IPS-20b (cell line): ENCODE measurements at regions not wholly inside any gene's neighbourhood (a gene's known extent, or its start where the extent isn't known, plus 50 kb on each side); places are given as distances from the start of the nearest gene placed in this dataset.
A peak's percentile ranks its signal among the peaks of the same experiment; 100 is the strongest.

ENCODE experiments used
- H3K27ac ChIP-seq: one replicate; pipeline ENCODE4 v1.5.1; 2013; ENCODE audit warnings: low read length
- H3K27me3 ChIP-seq: 2 replicates; pipeline ENCODE4 v1.6.1; 2013; ENCODE audit warnings: mild to moderate bottlenecking, low read length, inconsistent platforms; ENCODE audit not compliant: insufficient read depth
- H3K36me3 ChIP-seq: 2 replicates; pipeline ENCODE4 v1.6.1; 2013; ENCODE audit warnings: low read depth, mild to moderate bottlenecking, inconsistent platforms, low read length, moderate library complexity; ENCODE audit not compliant: insufficient read depth
- H3K4me1 ChIP-seq: 2 replicates; pipeline ENCODE4 v1.6.1; 2013; ENCODE audit warnings: mild to moderate bottlenecking, control low read depth, inconsistent platforms, low read length, moderate library complexity; ENCODE audit not compliant: insufficient read depth
- H3K4me3 ChIP-seq: 2 replicates; pipeline ENCODE4 v1.5.1; 2013; ENCODE audit warnings: mild to moderate bottlenecking, low read length, inconsistent platforms
- H3K9ac ChIP-seq: 2 replicates; pipeline ENCODE4 v1.6.1; 2013; ENCODE audit warnings: low read depth, mild to moderate bottlenecking, inconsistent platforms, low read length, moderate library complexity
- H3K9me3 ChIP-seq: 2 replicates; pipeline ENCODE4 v1.6.1; 2013; ENCODE audit warnings: mild to moderate bottlenecking, low read depth, low read length, inconsistent platforms; ENCODE audit not compliant: insufficient read depth

GRCh38 chr13:106102786-106103185, 432.7 kb downstream of the EFNB2 start:
- H3K4me1 ChIP-seq: peaks cover 51% of the 10 kb centered on the region
- no peaks in the 10 kb centered on the region for H3K36me3 ChIP-seq
- no peak overlapping the region for H3K4me3 ChIP-seq
- no peak overlapping the region for H3K27ac ChIP-seq
- H3K27me3 ChIP-seq: no peaks in the 10 kb centered on the region
- no peaks in the 10 kb centered on the region for H3K9me3 ChIP-seq
- no peak overlapping the region for H3K9ac ChIP-seq

- Histone ChIP-seq H3K27me3 (no peaks in the 10 kb centered on the region), H3K4me1 (peaks cover 45% of the 10 kb centered on the region), H3K36me3 (no peaks in the 10 kb centered on the region), H3K9me3 (no peaks in the 10 kb centered on the region), H3K9ac (peak overlapping the region; percentile 49; the same call in 1 of the 2 replicates), H3K4me3 (peak overlapping the region; percentile 39; the same call in 1 of the 2 replicates), H3K27ac (no peak overlapping the region)
These were observed 434.3 kb downstream of the EFNB2 start for GRCh38 chr13:106101201-106101600.

DNA sequence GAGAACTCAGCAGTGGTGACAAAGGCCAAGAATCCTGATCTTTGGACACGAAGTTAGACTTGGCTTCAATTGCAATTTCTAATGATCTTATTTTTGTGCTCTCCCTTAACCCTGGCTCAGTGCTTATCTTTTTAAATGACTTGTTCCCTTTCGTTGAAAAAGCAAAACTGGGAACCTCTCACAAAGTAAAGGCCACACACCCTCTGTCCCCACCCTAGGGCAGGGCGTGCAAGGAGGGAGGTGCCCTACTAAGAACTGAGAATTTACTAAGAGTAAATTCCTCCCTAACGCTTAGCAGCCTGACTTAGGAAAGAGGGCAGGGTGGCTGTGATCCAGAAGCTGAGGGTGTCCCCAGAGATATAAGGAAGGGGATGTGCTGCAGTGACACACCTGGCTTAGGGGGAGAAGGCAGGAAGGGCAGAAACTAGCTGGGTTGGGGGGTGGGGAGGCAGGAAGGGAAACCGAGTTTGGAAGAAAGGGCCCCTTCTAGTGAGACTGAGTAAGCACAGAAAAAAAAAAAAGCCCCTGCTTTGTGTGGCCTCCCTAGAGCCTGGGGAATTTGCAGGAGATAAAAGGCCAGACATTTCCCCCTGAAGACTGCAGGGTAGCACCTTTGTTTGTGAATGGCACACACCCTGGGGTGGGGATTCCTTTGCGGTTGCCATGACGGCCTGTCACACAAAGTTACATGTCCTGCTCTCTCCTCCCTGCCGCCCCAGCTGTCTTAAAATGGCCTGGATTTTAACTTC, 435.1 kb downstream of the EFNB2 start:
- Histone ChIP-seq H3K27ac (peak overlapping the region; percentile 49), H3K27me3 (no peaks in the 10 kb centered on the region), H3K9ac (peak overlapping the region; percentile 49; the same call in 1 of the 2 replicates), H3K4me3 (peak overlapping the region; percentile 39; the same call in 1 of the 2 replicates), H3K36me3 (no peaks in the 10 kb centered on the region), H3K9me3 (no peaks in the 10 kb centered on the region), H3K4me1 (peaks cover 45% of the 10 kb centered on the region)

DNA sequence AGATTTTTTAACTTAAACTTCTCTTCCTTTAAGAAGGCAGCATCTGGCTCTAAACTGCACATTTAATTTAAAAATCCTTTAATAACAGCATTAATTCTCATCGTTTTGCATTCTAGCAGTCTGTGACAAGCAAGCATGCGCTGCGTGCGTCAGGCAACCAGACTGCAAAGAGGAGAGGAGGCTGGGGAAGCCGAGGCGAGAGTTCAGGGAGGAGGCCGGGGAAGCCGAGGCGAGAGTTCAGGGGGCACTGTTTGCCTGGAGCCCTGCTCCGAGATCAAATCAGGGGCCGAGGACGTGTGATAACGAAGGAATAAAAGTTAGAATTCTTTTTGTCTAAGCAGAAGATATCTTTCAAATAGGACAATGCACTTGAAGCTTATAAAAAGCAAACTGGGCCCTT, 435.7 kb downstream of the EFNB2 start:
- Histone ChIP-seq H3K4me1 (peaks cover 45% of the 10 kb centered on the region), H3K4me3 (no peak overlapping the region), H3K9me3 (no peaks in the 10 kb centered on the region), H3K36me3 (no peaks in the 10 kb centered on the region), H3K9ac (peak overlapping the region; percentile 32; the same call in 1 of the 2 replicates), H3K27me3 (no peaks in the 10 kb centered on the region), H3K27ac (peak overlapping the region; percentile 49)

DNA sequence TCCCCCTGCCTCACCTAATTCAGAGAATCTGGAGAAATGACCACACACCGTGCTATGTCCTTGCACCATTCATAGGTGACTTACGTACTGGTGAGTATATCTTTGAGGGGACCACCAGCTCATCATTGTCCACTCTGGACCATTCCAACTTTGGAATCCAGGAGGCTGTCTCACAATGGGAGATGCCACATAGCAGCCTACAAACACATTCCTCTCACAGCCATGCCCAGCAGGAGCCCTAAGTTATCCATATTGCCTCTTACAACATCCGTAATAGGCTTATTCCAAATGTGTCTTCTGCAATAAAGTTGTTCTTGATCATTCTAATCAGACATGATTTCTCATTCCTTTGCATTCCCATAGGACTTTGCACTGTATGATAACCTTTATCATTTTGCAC, 436.7 kb downstream of the EFNB2 start:
- H3K27ac ChIP-seq: no peak overlapping the region
- H3K9me3 ChIP-seq: no peaks in the 10 kb centered on the region
- H3K36me3 ChIP-seq: no peaks in the 10 kb centered on the region
- no peaks in the 10 kb centered on the region for H3K27me3 ChIP-seq
- H3K9ac ChIP-seq: no peak overlapping the region
- peaks cover 40% of the 10 kb centered on the region for H3K4me1 ChIP-seq
- H3K4me3 ChIP-seq: no peak overlapping the region

GRCh38 chr13:106096661-106097092, 438.8 kb downstream of the EFNB2 start:
- Histone ChIP-seq H3K9me3 (no peaks in the 10 kb centered on the region), H3K4me3 (no peak overlapping the region), H3K27ac (no peak overlapping the region), H3K4me1 (peaks cover 35% of the 10 kb centered on the region), H3K9ac (no peak overlapping the region), H3K27me3 (no peaks in the 10 kb centered on the region), H3K36me3 (no peaks in the 10 kb centered on the region)

DNA sequence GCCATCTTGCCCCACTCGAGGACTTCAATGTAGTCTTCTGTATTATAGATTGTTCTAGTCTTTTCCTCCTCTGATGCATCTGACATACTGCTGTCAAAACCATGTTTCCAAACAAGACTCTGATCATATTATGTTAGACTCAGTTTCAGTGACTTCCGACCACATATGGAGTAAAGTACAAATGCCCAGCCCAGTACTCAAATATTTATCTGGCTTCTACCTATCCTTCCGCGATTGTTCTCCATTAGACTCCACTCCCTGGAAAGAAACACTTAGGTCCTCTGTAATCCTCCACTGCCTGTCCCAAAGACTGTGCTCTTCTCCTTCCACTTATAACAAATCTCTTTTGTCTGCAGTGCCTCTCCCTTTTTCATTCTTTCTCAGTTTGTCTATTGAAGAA, 439.5 kb downstream of the EFNB2 start:
- Histone ChIP-seq H3K36me3 (no peaks in the 10 kb centered on the region), H3K9ac (no peak overlapping the region), H3K4me3 (no peak overlapping the region), H3K9me3 (no peaks in the 10 kb centered on the region), H3K4me1 (peaks cover 27% of the 10 kb centered on the region), H3K27me3 (no peaks in the 10 kb centered on the region), H3K27ac (no peak overlapping the region)

DNA sequence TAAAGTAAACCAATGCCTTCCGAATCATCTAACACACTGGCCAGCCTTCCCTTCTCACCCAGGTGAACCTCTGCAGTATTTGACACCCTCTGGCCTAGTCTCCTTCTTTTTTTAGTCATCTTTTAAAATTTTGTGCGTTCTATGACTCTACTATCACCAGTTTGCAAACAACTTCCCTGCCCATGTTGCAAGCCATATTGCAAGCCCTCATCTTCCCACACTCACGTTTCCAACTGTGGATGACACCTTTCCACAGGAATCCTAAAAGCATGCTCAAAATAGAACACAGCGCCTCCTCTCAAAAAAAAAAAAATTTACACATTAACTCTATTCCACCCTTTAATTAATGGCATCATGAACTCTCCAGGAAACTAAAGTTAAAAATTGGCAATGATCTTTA, 440.1 kb downstream of the EFNB2 start:
- H3K36me3 ChIP-seq: no peaks in the 10 kb centered on the region
- H3K4me1 ChIP-seq: peaks cover 25% of the 10 kb centered on the region
- no peak overlapping the region for H3K4me3 ChIP-seq
- H3K9ac ChIP-seq: no peak overlapping the region
- no peaks in the 10 kb centered on the region for H3K27me3 ChIP-seq
- H3K9me3 ChIP-seq: no peaks in the 10 kb centered on the region
- H3K27ac ChIP-seq: no peak overlapping the region

DNA sequence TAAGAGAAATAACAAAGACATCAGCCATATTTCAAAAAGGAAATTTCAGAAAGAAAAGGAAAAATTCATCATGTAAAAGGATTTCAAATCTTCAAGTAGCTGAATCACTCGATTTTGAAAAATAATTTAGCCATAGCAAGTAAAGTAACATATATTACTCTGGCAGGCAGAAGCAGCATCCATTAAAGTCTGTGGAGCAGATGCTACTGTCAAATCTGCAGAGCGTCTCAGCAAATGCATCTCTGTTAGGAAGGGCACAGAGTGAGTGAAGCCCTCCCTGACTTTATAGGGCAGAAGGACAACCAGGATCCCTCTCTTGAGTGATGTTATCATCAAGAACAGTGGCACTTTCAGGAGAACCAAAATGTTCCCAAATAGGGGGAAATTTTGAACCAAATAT, 445.5 kb downstream of the EFNB2 start:
- Histone ChIP-seq H3K9ac (no peak overlapping the region), H3K9me3 (no peaks in the 10 kb centered on the region), H3K4me3 (no peak overlapping the region), H3K27ac (no peak overlapping the region), H3K27me3 (no peaks in the 10 kb centered on the region), H3K4me1 (no peaks in the 10 kb centered on the region), H3K36me3 (no peaks in the 10 kb centered on the region)

- H3K27ac ChIP-seq: no peak overlapping the region
- H3K9me3 ChIP-seq: no peaks in the 10 kb centered on the region
These were observed 446.0 kb downstream of the EFNB2 start for GRCh38 chr13:106089261-106089980.

GRCh38 chr13:106088085-106088484, 447.4 kb downstream of the EFNB2 start:
- Histone ChIP-seq H3K27ac (no peak overlapping the region), H3K9me3 (no peaks in the 10 kb centered on the region), H3K4me1 (no peaks in the 10 kb centered on the region; the same call in 1 of the 2 replicates), H3K4me3 (no peak overlapping the region), H3K36me3 (no peaks in the 10 kb centered on the region), H3K9ac (no peak overlapping the region), H3K27me3 (no peaks in the 10 kb centered on the region)

More at GRCh38 chr13:106089261-106089980, 446.0 kb downstream of the EFNB2 start:
- Histone ChIP-seq H3K9ac (no peak overlapping the region), H3K27me3 (no peaks in the 10 kb centered on the region), H3K4me3 (no peak overlapping the region), H3K36me3 (no peaks in the 10 kb centered on the region), H3K4me1 (no peaks in the 10 kb centered on the region)

DNA sequence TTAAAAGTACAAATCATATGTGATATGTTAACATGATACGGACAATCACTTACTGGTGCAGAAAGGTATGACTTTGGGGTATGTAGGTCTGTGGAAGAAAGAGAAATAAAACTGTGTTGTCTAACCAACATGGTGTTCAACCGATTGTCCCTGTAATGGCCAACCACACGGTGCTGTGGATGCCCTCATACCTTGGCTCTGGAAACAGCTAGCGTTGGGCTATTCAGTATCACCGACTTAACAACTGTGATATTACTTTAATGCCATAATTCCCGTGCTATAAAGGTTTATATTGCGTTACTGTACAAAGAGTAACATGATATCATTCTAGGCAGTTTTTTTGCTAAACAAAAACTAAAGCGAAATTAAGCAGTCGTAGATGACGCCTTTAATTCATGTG, 448.3 kb downstream of the EFNB2 start:
- Histone ChIP-seq H3K36me3 (no peaks in the 10 kb centered on the region), H3K9me3 (no peaks in the 10 kb centered on the region), H3K27me3 (no peaks in the 10 kb centered on the region), H3K9ac (no peak overlapping the region), H3K4me3 (no peak overlapping the region), H3K4me1 (no peaks in the 10 kb centered on the region; the same call in 1 of the 2 replicates), H3K27ac (no peak overlapping the region)
